H1 (cell line): ENCODE measurements at regions not wholly inside any gene's neighbourhood (a gene's known extent, or its start where the extent isn't known, plus 50 kb on each side); places are given as distances from the start of the nearest gene placed in this dataset.

Source experiments
- GABPA ChIP-seq: IDR thresholded peaks from 2 replicates; pipeline ENCODE4 v1.6.1; 2011; ENCODE audit warnings: mild to moderate bottlenecking, low read length, moderate library complexity, borderline replicate concordance; ENCODE audit not compliant: insufficient read depth
- PHF8 ChIP-seq: fragments of 200-600 bp; sonication (generic); conservative IDR thresholded peaks from 2 replicates; pipeline ENCODE4 v1.7.1; 2012; ENCODE audit warnings: low read depth, mild to moderate bottlenecking, inconsistent platforms, low read length, moderate library complexity

DNA sequence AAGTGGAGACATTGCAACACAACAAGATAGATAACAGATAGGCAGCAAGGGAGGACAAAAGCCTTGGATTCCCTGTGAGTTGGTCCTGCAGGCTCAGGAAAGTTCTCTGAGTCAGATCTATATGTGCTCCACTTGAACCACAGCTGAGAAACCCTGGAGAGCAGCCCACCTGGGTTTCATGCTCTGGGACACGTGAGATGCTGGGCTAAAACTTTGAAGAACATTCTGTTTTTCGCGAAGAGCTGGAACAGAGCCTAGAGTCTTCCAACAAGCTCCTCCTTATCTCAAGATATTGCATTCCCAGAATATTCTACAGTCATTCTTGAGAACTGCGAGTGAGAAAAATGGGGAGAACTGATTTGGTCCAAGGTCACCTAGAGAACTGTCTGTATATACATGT lies 583.0 kb upstream of the ROBO1 start (continued):
- TF ChIP-seq PHF8 = no peak
- no peak for TF ChIP-seq GABPA
- TF ChIP-seq, all 59 proteins: peak for 0
